OCI-M2 (cell line): ENCODE measurements at regions not wholly inside any gene's neighbourhood (a gene's known extent, or its start where the extent isn't known, plus 50 kb on each side); places are given as distances from the start of the nearest gene placed in this dataset.
"Not testable (repeated sequence)": the region's sequence is repeated elsewhere in the genome, so short reads cannot be mapped to it uniquely, and the experiment has no call there.

Experiments used
- DNase-seq: peaks from one replicate; lab custom pipeline; 2025; ENCODE audit not compliant: unreplicated experiment; lab: John Stamatoyannopoulos, UW

DNA sequence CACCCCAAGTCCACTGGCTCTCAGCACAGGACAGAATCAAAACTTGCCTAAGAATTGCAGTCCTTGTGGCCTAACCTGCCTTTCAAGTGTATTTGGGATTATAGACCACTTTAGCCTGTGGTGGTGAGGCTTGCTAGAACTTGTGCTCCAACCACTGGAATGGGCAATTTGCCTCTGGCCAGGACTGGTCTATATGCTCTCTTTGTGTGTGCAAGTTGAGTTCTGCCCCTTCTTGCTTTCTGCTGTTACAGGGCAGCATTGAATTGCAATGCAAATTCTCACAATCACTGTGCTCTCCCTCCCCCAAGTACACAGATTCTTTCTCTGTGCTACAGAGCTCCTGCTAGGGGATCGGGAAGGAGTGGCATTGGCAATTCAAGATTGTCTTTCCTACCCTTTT is 233.6 kb upstream of the DIPK2B start:
- DNase-seq, result no peak

DNA sequence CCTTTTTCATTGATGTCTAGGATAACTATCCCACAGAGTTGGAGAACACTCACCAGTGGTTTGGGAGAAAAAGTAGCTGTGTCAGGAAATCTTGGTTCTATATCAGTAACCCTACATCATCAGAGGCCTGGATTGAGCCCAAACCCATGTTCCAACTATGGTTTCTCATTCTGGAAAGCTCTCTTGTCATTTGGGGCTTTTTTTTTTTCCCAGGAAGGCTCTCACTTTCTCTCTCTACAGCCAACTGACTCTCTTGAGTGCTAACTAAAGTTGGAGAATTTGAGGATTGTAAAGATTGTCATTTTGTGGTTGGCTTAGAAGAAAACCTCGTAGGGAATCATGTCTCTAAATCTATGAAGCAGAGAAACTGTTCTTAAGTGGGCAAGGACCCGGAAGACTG is 228.2 kb upstream of the DIPK2B start:
- no peak for DNase-seq

DNA sequence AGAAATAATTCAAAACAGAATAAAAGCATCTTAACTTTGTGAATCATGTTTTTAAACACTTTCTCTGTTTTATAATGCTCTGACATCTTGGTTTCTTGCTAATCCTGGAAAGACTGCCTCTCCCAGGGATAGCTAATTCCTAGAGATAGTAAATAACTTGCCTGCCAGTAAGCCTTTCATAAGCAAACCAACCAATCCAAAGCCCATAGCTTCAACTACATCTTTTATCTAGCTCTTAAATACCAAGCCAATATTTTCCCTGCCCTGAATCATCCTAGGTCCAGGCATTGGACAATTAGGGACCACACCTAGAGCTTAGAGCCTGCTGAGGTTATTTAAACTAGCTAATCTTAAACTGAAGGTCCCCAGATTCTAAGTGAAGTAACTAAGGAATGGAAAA is 223.7 kb upstream of the DIPK2B start:
- DNase-seq, result no peak

DNA sequence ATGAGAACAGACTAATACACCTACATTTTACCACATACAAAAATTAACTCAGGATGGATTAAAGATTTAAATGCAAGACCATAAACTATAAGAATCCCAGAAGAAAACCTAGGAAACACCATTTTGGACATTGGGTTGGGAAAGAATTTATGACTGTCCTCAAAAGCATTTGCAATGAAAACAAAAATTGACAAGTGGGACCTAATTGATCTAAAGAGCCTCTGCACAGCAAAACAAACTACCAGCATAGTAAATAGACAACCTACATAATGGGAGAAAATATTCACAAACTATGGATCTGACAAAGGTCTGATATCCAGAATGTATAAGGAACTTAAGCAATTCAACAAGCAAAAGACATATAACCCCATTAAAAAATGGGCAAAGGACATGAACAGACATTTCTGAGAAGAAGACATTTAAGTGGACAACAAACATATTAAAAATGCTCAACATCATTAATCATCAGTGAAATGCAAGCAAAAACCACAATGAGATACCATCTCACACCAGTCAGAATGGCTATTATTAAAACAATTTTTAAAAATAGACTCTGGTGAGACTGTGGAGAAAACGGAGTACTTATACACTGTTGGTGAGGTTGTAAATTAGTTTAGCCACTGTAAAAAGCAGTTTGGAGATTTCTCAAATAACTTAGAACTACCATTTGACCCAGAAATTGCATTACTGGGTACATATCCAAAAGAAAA is 221.7 kb upstream of the DIPK2B start:
- no peak for DNase-seq

DNA sequence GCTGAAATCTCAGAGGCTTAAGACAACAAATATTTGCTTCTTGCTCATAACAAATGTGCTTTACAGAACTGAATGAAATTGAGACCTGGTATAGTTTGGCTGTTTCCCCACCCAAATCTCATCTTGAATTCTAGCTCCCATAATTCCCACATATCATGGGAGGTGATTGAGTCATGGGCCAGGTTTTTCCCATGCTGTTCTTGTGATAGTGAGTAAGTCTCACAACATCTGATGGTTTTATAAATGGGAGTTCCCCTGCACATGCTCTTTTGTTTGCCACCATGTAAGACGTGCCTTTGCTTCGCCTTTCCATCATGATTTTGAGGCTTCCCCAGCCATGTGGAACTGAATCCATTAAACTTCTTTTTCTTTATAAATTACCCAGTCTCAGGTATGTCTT is 221.1 kb upstream of the DIPK2B start:
- DNase-seq, result no peak

DNA sequence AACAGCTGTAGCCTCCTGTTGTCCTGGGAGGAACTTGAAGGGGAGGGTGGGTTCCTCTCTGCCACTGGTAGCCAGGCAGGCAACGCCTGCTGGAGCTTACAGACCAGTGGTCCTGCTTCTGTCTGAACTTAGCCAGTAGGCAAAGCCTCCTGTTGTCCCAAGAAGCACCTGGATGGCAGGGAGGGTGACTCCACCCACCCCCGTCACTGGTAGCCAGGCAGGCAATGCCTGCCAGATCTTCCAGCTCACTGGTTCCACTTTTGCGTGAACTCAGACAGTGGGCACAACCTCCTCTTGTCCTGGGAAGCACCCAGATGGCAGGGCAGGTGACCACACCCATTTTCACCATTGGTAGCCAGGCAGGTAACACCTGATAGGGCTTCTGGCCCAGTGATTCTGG is 203.5 kb upstream of the DIPK2B start:
- DNase-seq, result no peak

DNA sequence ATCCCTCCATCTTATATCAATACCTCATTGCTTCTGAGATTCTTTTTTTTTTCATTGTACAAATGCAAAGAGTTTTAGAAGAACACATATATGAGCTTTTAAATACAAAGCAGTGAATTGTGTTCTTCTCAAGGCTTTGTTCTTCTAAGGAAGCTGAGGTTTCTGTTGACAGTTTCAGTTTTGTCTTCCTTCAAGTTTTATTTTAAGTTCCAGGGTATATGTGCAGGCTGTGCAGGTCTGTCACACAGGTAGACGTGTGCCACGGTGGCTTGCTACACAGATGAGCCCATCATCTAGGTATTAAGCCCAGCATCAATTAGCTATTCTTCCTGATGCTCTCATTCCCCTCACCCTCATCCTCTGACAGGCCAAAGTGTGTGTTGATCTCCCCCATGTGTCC is 201.2 kb upstream of the DIPK2B start:
- DNase-seq, result no peak

DNA sequence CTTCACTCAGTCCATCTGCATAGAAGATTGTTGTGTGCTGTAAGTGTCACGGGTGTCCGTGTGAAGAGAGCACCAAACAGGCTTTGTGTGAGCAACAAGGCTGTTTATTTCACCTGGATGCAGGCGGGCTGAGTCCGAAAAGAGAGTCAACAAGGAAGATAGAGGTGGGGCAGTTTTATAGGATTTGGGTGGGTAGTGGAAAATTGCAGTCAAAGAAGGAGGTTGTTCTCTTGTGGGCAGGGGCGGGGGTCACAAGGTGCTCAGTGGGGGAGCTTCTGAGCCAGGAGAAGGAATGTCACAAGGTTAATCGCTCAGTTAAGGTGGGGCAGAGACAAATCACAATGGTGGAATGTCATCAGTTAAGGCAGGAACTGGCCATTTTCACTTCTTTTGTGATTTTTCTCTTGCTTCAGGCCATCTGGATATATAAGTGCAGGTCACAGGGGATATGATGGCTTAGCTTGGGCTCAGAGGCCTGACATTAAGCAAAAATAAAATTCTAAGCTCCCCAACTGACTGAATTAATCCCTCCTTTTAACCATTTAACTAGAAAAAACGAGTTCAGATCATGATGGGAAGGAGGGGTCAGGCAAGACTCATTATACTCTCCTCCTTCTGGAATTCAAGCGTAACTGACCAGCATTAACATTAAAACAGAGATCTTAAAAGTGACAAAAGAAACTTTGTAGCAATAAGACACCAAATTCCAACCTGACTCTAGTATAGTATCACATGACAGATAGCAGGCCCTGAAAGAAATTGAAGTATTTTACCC is 200.5 kb upstream of the DIPK2B start:
- not testable (repeated sequence) for DNase-seq

DNA sequence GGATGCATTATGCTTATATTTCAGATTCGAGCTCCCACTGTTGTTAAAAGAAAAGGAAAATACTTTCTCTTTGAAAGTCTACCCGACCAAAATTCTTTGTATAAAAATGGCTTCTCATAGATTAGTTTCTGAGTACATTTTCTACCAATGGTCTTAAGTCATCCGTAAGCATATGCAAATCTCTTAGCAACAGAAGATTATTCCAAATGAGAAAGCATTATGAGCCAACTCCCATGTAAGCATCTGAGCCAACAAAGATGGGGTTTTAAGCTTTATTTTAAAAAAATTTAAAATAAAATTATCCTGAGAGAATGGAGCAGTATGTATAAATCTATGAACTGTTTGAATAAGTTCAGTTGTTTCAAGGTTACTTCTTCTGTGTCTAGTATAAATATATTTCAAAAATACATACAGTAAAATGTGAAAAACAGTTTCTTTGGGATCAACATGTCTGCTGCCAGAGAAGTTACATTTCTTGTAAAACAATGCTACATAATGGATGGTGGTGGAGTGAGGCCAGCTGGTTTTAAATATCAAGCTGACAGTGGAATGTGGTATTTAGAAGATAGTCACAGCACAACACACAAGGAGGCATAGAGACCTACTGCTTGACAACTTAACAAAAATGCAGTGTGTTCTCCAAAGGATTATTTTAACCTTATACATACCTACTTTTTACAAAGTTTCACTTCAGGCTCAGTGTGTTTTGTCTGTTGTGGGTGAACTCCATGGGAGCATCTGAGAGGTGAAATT is 199.5 kb upstream of the DIPK2B start:
- no peak for DNase-seq

DNA sequence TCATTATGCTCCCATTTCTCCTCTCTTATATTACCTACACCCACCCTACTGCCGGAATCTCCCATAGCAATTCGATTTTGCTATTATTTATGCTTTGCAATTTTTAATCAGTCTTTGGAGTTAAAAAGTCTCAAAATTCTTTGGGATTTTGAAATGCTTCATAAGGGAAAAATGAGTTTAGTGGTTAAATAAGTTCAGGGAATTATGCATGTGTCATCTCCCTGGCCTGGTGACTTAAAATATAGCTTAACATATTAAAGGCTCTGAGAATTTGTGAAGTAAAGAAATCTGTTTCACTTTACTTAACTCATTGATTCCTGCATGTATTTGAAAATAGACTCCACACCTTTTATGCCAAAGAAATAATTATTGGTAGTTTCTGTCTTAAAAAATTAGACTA is 185.1 kb upstream of the DIPK2B start:
- no peak for DNase-seq

DNA sequence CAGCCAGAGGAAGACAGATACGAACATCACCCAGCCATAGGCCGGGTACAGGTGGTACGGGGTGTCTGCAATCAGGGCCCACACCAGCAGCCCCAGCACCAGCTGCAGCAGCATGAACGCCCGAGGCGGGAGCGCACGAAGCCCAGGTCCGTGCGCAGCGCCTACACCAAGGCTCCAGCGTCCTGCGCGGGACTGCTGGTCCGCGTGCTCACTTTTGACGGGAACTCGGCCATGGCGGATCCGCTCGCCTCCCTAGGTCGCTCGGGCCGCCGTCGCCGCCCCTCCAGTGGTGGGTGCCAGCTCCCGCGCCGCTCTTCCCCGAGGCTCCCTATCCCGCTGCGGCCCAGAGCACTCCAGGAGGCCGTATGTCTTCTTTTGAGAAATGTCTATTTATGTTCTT is 181.2 kb upstream of the DIPK2B start:
- DNase-seq, result no peak

DNA sequence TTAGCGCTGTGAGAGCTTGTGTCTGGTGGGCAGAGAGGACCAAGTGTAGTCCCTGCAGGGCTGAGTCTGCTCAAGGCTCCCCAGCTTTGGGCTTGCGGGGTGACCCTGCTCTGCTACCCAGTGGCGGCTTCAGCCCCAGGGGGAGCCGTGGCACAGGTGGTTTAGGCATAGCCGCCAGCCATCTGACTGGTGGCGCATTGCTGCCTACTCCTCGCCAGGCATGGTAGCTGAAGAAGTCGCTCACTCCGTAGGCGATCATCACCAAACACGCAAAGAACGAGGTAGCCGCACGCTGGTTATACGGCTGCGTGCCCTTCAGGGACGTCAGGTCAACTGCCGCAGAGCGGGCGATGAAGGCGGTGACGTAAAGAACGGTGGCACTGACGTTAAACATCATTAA is 180.7 kb upstream of the DIPK2B start:
- DNase-seq, result no peak

DNA sequence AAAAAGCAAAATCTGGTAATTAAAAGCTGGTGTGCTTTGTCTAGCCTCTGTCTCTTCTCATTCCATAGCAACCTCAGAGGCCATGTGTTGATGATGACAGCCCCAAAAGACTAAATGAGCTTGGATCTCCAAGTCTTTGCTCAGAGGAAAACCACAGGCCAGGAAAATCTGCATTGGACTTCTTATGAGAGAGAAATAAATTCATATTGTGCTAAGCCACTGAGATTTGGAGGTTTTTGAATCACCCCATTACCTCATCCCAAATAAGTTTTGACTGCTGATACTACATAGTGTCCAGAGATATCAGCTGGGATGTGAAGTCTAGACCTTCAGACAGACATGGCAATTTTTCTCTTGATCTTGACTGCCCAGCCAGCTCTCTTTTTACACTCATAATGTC is 178.6 kb upstream of the DIPK2B start:
- DNase-seq, result no peak

DNA sequence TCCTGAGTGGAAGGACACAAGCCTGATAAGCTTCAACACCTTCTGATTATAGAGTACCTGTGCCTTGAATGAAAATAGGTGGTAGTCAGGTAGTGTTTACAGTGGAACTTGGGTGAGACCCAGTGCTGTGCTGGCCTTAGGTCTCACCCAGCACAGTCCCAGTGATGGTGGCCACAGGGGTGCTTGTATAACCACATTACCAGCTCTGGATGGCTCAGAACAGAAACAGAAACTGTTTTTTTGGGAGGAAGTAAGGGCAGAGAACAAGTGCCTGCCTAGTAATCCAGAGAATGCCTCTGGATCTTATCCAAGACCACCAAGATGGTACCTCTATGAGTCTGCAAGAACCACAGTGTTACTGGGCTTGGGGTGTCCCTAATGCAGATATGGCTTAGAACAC is 171.5 kb upstream of the DIPK2B start:
- DNase-seq, result no peak

DNA sequence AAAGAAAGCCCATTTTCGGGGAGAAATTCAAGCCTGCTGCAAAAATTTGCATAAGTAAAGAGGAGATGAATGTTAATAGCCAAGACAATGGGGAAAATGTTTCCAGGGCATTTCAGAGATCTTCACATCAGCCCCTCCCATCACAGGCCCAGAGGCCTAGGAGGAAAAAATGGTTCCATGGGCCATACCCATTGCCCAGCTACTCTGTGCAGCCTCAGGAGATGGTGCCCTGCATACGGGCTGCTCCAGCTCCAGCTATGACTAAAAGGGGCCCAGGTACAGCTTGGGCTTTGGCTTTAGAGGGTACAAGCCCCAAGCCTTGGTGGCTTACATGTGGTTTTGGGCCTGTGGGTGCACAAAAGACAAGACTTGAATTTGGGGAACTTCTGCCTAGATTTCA is 168.0 kb upstream of the DIPK2B start:
- no peak for DNase-seq

DNA sequence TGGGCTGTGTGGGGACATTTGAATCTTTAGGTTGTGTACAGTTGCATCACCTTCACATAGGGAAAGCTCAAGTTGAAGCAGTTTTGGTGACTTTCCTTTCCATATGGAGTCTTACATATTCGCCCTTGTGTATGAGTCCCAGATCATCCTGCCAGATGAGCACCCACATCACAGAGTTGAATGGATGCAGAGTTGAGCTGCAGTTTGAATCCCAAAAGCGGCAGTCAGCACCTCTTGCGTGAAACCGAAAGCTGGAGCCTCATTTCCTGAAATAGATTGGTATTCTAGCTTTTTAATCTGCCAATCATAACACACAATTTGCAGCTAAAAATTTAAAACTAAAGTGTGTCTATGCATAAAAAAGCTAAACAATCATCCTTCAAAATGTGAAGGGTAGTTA is 162.9 kb upstream of the DIPK2B start:
- DNase-seq, result no peak

DNA sequence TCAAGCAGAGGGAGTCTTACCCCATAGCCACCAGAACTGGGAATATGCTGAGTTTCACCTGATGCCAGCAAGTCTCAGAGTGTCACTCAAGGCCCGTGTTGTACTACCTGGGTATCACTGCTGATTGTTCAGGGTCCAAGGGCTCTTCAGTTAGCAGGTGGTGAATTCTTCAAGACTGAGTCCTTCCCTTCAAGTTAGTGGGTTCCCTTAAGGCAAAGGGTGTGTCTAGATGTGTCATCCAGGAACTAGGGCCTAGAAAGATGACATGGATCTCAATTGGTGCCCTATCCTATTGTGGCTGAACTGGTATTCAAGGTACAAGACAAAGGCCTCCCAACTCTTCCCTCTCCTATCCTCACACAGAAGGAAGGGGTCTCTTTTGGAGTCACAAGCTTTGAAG is 159.9 kb upstream of the DIPK2B start:
- DNase-seq, result no peak

DNA sequence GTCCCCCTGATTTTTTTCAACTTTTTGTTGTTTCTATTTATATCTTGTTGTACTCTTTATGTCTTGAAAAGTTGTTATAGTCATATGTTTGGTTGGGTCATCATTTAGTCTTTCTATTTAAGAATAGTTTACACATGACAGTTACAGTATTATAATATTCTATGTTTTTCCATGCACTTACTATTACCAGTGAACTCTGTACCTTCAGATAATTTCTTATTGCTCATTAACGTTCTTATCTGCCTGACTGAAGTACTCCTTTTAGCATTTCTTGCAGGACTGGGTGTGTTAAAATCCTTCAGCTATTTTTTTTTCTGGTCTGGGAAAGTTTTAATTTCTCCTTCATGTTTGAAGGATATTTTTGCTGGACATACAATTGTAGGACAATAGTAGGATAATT is 157.7 kb upstream of the DIPK2B start:
- no peak for DNase-seq

DNA sequence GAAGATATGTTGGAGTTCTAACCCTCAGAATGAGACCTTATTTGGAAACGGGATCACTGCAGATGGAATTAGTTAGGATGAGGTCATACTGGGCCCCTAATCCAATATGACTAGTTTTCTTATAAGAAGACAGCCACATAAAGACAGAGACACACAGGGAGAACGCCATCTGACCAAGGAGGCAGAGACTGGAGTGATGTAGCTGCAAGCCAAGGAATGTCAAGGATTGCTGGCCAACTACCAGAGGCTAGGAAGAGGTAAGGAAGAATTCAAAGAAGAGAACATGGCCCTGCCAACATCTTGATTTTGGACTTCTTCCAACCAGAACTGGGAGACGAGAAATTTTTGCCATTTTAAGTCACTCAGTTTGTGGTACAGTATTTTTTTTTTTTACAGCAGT is 152.8 kb upstream of the DIPK2B start:
- DNase-seq, result no peak

DNA sequence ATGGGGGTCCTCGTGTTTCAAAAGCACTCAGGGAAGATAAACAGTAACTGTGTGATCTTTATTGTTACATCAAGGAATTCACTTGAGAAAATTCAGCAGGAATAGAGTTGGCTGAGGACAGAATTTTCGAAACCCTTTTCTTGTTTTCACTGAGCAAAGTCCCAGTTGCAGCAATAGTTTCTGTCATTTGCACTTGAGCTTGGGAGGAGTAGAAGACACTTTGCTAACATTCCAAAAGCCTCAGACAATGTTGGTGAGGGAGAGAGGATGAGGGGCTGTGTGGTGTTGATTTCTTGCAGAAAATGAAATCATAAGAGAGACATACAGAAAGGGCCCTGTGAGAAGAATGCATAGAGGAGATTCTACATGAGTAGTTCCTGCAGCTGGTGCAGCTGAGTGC is 151.9 kb upstream of the DIPK2B start:
- no peak for DNase-seq

DNA sequence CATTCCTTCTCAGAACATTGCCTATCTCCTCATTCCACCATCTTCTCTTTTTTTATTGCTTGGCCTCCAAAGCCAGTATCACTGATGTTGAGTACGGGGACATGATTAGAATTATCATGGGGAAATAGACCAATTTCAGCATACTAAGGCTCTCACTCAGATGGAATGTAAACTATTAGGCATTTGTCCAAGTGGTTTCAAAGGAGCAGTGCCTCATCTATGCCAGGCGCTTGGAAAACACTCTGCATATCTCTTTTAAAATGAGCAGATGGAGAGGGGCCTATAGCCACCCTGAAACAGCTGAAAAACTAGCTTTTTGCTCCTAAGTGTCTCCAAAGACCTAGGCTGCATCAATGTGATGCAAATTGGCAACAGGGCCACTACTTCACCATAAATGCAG is 150.8 kb upstream of the DIPK2B start:
- no peak for DNase-seq

DNA sequence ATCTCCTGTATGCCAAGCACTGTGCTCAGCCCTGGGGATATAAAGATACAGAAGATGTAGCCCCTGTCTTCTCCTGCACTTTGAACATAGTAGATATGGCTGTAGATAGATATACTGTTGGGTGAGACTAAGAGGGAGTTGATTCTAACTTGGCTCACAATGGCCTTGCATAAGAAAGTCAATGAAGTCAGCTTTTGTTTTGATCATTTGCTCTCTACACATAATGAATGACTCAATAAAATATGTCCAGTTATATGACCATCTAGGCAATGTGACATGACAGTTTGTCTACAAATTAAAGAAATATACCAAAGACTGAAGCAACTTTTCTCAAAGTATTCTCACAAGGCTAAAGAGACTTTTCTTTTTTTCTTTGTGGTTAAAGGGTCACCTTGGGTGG is 147.6 kb upstream of the DIPK2B start:
- no peak for DNase-seq
